GM19395 (cell line): ENCODE measurements at regions not wholly inside any gene's neighbourhood (a gene's known extent, or its start where the extent isn't known, plus 50 kb on each side); places are given as distances from the start of the nearest gene placed in this dataset.

Experiments used
- ATAC-seq: cut with Tn5 transposase; IDR thresholded peaks from one replicate; pipeline ENCODE4 v1.9.1; 2021; ENCODE audit warnings: mild to moderate bottlenecking, moderate library complexity; ENCODE audit not compliant: unreplicated experiment

DNA sequence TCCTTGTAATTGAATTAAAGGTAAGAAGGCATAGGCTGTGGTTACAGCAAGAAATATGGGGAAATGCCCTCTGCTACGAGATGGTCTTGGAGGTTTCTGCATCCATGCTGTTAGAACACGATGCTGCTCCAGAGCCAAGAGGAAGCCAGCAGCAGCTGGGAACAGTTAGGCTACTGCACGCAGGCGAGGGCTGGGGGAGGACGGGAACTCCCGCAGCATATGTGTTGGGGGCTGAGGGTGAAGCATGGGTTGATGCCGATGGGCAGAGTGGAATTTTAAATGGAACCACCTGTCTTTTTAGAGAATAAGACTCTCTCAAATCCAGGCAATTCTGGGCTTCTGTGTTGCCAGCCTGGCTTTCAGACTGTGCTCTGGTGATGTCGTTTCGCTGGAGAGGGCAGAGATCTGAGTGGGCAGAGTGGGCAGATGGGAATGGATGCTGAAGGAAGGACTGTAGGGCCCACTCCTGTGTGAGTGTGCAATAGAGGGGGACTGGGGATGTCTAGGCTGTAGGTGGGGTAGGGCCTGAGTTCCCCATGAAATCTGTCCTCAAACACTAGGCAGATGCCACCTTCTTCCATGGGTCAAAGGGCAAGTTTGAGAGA, 417.0 kb upstream of the TPM1 start:
- no peak for ATAC-seq

DNA sequence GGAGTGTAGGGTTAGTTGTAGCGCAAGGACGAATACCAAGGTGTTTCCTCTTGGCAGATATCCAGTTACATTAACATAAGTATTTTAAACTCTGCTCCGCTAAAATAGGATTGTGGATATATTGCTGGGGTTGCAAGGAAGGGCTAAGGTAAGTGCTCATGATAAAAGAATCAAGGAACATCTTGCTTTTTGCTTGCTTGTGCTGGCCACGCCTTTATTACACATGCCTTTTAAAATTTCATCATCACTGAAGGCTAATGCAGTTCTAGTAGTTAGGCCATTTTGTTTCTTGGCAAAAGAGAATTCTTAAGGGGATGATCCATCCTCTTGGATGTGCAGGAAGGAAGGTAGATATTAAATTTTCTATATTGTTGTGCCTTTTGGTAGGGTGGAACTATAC, 415.6 kb upstream of the TPM1 start:
- ATAC-seq: no peak

DNA sequence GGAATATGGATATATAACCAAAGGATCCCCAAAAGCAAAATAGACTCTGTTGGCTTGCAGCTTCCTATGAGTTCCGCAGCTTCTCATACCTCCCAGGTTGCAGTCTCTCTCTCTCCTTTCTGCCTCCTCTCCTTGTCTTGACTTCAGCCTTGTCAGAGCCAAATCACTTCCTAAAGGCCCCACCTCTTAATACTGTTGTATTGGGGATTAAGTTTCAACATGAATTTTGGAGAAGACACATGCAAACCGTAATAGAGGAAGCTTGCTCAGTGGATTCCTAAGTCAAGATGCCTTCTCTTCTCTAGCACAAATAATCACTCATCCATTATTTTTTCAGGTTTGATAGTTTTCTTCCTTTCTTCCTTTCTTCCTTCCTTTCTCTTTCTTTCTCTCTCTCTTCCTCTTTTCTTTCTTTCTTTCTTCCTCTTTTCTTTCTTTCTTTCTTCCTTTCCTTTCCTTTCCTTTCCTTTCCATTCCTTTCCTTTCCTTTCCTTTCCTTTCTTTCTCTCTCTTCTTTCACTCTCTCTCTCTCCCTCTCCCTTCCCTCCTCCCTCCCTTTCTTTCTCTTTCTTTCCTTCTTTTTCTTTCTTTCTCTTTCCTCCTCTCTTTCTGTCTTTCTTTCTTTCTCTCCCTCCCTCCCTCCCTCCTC, 411.3 kb upstream of the TPM1 start:
- ATAC-seq: no peak

DNA sequence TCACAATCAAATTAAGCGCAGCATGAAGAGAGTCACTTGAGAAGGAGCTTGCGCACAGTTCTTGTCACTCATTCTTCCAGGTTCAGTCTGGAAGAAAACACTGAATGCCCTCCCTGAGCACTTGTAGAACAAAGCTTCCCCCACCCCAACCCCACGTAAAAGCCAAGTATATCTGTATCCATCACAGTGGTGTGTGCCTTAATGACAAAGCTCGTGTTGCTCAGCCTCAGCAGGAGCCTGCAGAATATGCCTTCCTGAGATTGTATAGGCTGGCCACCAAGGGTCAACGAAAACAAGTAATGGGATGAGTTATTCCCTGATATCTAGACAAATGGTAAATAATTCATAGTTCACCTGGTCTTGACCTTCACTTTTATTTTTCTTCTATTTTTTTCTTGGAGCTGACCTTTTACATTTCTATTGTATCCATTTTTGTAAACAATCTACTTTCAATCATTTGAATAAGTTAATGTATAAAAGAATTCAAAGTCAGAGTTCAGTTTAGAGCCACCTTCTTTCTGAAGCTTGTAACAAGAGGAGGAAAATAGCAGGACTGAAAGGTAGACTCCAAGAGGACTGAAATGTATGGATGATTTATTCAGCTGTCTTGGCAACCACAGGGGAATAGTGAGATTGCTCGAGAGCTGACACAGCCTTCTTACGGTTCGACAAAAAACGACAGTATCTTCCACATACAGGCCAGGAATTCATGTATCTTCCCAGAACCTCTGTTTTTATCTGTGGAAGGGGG, 405.5 kb upstream of the TPM1 start:
- ATAC-seq: no peak

DNA sequence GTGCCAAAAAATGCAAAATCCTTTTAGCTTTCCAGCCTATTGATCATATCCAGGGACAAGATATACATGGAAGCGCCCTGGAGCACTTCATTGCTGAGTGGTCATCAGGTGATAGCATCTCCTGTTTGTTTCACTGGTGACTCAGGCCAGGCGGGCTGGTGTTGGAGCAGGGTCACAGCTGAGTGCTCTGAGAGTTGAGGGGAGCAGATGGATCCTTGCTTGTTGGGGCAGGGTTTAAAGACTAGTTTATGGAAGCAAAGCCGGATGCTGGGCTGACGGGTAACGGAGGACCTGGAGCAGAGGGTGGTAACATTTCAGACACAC, 405.0 kb upstream of the TPM1 start:
- ATAC-seq: no peak

DNA sequence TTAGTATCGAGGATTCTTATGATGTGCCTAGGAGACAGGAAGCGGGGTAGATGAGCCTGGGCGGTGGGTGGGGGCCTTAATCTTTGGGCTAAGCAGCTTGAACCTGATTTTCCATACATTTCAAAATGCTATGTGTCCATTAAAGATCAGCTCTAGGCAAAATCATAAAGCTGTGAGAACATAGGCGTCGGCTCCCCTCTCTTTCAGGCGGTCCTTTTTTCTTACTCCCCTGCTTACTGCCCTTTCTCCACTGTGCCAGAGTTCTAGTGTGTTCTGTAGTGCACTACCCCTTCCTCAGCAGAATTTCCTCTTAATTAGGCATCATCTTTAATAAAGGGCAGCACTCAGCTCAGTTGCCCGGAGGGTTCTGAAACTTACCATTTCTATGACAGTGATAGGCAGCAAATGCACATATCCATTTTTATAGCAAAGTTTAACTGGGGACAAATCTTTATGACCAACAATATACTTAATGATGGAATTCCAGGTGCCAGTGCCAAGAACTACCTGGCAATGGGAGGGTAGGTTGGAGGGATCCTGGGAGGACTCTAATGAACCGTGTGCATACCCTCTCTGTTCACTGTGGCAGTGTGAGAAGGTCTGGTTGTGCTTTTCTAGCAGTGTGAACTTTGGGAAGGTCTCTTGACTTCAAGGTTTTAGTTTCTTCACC, 404.5 kb upstream of the TPM1 start:
- ATAC-seq: no peak

DNA sequence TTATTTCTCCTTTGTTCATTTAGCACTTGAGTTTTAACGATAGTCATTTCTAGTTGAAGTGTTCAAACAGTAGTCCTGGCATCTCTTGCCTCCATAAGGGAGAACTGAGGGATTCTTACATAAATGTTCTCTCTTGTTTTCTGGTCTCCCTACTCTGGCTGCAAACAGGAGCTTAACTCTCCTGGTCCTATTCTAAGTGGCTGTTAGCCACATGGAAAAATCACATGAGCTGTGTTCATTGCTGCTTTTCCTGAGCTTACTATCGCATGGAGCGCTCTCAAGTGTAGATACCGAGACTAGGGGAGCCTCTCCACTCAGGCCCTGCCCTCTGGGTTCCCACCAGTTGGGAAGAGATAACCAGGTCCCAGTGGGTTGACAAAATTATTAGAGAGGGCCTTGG, 403.1 kb upstream of the TPM1 start:
- no peak for ATAC-seq

DNA sequence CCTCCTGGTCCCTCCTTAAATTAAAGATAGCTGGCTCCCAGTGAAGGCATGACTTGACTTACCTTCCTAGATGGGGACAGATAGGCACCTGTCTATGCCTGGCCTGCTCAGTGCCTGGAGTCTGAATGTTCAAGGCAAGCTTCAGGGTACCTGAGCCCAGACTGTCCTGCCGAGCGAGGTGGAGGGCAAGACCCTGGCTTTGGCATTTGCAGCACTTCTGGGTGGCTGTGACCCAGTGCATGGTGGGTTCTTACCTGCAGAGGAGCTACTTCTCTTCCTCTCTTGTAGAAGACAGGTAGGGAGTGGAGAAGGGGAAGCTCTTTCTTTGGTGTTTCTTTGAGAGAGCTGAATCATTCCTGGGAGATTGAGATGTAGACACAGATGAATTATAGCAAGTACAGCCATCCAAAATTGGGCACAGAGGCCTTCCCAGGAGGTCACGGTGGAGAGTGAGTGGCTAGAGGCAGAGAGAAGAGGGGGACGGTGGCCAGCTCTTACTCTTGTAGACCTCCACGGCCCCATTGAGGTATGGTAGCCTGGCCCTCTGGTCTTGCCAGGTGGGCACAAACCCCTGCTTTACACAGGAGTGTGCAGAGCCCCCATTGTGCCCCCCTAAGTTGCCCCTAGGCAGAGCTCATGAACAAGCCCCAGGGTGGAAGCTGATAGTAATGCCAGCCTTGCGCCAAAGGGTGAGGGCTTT, 402.5 kb upstream of the TPM1 start:
- no peak for ATAC-seq

DNA sequence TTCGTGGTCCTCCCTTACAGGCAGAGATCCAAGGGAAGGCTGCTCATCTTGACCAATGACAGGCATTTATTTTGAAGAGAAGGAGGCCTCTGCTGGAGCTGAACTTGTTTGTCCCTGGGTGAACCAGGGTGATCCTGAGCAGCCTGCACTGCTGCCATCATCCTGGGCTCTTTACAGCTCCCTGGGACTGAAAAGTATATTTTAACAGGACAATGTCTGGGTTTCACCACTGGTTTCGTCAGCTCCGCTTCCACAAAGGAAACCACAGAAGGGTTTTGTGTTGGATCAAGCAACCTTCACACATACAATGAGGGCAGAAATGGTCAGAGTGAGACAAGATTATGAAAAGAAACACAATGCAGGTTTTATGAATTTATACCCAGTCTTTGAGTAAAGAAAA, 400.7 kb upstream of the TPM1 start:
- ATAC-seq: no peak

DNA sequence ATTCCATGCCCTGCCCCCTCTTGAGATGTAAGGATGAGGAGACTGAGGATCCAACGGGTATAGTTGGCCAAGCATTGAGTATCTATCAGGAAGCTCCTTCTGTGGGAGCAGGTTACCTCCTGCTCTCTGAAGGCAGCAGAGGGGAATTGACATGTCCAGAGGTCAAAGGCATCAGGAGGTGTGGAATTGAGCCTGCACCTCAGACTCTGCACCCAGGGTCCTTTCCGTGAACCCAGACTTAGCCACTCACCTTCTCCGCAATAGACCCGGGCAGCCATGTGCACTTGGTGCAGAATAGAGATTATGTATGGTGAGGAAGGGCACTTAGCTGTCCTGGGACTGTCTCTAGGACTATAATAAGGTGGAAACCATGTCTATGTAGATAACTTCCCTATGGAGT, 399.0 kb upstream of the TPM1 start:
- ATAC-seq: no peak

DNA sequence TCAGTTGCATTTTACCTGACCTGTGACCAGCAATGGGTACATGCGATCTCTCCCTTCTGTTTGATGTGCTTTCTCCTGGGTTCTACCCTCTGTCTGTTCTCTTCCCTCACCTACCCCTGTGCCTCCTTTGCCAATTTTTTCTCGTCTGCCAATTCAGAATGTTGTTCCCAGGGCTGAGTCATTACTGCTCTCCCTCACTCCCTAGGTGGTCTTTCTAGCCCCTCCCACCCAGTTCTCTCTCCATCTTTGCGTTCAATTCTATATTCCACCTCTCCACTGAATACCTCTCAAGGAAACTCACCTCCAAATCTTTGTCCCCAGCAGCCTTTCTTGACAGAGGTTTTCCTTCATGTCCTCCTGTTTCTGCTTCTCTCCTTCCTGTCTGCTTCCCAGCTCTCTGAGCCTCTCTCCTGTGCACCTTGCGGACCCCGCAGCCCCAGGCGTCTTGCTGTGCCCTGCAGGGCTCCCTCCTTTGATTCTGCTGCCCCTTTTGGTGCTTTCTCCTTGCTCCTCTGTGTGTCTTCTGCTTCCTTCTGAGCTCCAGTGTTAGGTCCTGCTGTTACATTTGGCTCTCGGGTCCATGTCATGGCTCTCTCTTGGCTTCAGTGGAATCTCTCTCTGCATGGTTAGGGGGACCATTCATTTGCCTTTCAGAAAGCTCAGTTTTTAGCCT, 398.2 kb upstream of the TPM1 start:
- ATAC-seq: no peak

DNA sequence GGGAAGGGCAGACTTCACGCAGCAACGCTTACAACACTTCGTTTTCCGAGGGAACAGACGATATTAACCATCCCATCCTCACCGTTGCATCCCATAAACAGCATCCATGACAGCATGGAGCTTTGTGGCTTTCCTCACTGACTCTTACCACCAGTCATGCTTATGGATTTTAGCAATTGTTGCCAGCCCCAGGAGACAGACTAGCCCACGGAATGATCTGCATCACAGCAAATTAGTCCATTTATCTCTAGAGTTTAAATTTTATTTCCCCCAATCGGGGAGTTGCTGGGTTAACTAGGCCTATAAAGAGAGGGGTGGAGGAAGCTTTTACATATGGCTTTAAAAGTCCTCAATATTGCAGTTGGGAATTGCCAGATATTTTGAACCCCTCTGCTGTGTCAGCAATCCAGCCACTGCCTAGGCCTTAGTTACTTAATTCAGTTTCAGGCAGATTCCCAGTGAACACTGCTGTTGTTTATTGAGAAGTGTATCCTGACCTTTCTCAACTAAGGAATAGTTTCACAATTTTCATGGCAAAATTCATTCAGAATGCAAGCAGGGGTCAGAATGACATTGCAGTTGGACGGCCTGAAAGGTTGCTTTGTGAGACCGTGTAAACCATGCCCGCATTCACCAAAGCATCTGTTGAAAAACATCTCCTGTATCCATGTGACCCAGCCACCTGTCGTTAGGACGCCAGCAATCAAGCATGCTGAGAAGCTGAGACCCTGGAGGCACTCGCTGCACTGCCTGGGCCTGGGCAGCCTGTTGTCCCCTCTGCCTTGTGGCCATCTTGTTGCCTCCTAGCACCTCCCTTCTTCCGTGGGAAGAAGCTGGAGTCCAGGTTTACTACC, 397.4 kb upstream of the TPM1 start:
- no peak for ATAC-seq

DNA sequence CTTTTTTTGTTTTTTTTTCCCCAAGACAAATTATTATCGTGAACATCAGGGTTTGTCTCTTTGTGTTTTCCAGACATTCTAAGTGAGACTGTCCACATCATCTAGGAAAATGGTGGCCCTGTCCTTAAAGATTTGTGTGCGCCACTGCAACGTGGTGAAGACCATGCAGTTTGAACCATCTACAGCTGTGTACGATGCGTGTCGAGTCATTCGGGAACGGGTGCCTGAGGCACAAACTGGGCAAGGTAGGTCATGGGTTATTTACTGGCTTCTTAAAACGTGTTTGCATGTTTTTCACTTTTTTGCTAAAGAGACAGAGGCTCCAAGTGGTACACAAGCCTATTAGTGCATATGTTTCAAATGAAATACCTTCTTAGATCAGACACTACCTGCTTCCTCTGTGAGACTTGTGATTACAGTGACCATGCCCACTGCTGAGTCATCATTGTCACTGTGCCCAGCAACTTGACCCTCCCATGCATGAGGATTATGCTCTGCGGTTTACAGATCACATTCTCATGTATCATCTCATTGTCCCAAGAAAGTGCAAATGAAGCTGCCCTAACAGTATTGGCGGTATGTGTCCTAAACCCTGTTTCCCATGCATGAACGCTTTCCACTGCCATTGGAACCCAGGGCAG, 395.2 kb upstream of the TPM1 start:
- ATAC-seq: no peak

DNA sequence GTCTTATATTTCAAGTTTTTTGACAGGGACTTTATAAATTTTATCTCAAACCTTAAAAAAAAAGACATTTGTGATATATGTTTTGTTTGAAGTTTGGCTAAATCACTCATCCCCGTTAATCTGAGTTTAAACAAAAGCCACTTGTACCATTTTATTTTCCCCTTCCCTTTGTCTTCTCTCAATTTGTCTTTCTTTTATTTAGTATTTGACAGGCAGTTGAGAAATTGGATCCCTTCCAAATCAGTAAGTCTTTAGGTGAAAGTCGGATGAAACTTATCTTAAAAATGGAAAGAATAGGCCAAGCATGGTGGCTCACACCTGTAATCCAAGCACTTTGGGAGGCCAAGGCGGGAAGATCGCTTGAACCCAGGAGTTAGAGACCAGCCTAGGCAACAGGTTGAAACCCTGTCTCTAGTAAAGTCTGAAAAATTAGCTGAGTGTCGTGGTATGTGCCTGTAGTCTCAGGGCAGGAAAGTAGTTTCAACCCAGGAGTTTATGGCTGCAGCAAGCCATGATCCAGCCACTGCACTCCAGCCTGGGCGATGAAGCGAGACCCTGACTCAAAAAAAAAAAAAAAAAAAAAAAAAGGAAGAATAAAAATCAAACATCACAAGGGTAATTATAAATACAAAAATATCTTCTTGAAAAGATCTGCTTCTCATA, 394.6 kb upstream of the TPM1 start:
- ATAC-seq: no peak

DNA sequence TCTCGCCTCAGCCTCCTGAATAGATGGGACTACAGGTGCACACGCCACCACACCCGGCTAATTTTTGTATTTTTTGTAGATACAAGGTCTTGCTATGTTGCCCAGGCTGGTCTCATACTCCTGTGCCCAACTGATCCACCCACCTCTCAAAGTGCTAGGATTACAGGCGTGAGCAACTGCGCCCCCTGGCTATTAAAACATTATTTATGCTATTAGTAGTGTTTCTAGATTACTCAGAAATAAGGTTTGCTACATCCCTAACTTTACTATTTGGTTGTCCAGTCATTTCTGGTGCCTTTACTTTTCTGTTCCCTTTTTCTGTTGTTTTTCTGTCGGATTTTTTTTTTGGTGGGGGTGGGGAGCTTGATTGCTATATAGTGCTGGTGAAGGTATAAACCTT, 393.6 kb upstream of the TPM1 start:
- no peak for ATAC-seq

DNA sequence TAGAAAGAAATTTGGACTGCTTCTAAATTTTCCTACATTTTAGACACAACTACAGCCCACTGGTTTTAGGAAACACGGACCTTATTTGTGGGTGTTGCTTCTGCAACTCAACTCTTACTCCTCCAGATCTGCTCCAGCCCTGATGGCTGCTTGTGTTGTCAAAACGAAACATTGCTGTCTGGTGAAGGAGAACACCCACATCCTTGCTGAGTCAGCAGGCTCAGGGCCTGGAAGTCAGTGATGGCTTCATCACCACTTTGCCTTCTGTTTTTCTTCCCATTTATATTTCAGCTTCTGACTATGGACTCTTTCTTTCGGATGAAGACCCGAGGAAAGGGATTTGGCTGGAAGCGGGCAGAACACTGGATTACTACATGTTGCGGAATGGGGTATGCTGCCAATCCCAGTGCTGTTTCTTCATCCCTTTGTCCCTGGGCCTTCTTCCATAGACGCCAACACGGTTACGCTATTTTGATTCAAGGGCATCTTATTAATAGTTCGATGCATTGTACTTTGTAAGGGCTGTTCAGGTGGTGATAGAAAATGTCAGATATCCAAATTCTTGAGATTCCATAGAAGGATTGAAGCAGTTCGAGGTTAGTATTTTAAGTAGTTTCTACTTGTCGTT, 392.6 kb upstream of the TPM1 start:
- peak; percentile 91 for ATAC-seq

DNA sequence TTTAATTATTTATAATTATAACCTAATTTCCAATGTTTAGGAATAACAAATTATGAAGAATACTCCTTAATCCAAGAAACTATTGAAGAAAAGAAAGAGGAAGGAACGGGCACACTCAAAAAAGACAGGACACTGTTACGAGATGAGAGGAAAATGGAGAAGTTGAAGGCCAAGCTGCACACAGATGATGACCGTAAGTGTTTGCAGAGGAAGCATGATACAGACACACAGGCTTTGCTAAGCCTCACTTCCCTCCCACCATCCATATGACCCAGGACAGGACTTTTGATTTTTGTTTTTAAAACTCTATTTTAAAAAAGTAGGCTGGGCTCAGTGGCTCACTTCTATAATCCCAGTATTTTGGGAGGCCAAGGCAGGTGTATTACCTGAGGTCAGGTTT, 389.4 kb upstream of the TPM1 start:
- ATAC-seq: no peak

DNA sequence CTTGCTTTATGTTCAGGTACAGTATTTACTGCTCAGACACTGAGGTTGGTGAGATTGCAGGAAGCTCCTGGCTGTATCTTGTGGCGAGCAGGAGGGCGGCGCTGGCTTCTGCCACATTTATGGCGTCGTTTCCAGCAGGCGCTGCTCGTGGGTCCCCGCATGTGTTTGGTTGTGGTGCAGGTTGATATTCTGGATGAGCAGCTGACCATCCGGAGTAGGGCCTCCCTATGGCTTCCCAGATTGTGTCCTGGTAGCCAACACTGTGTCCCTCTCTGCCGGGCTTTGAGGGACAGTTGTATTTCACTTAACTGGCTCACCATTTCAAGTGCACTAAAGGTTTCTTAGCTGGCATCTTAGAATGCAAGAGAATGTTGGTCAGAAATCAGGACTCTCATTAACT, 386.5 kb upstream of the TPM1 start:
- ATAC-seq: no peak
